Epithelial cell of proximal tubule (primary cell): ENCODE measurements at regions not wholly inside any gene's neighbourhood (a gene's known extent, or its start where the extent isn't known, plus 50 kb on each side); places are given as distances from the start of the nearest gene placed in this dataset.

Experiments
- DNase-seq: peaks from one replicate; pipeline ENCODE4 v3.0.0-alpha.2; 2011; ENCODE audit warnings: low read depth
- H3K4me3 ChIP-seq: 2 replicates; pipeline ENCODE4 v1.5.1; 2011; ENCODE audit warnings: low read depth, mild to moderate bottlenecking, low read length
- TF ChIP-seq, protein P1 (sequence below): conservative IDR thresholded peaks from 2 replicates; pipeline ENCODE4 v1.5.1; 2012; ENCODE audit warnings: low read depth, mild to moderate bottlenecking, low read length

DNA sequence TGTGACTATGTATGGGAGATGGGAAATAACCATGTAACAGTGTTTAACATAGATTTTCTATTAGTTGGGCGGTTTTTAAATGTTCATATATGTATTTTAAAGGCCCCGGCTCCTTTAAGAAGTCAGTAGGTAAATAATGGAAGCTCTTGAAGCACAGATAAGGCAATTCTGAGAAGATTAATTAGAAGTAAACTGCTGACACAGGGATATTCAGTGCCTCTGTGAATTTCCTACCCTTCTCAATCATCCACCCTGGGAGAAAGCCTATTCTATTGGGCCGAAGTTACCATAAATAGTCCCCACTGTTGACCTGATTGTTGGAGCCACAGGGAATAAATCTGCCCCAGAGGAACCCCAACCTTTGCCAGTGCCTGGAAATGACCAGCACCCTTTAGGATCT lies 56.8 kb upstream of the SIX3 start:
- DNase-seq: no peak
- TF ChIP-seq, protein P1, sequence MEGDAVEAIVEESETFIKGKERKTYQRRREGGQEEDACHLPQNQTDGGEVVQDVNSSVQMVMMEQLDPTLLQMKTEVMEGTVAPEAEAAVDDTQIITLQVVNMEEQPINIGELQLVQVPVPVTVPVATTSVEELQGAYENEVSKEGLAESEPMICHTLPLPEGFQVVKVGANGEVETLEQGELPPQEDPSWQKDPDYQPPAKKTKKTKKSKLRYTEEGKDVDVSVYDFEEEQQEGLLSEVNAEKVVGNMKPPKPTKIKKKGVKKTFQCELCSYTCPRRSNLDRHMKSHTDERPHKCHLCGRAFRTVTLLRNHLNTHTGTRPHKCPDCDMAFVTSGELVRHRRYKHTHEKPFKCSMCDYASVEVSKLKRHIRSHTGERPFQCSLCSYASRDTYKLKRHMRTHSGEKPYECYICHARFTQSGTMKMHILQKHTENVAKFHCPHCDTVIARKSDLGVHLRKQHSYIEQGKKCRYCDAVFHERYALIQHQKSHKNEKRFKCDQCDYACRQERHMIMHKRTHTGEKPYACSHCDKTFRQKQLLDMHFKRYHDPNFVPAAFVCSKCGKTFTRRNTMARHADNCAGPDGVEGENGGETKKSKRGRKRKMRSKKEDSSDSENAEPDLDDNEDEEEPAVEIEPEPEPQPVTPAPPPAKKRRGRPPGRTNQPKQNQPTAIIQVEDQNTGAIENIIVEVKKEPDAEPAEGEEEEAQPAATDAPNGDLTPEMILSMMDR: no peak
- no peak overlapping the region for H3K4me3 ChIP-seq

- H3K4me3 ChIP-seq: no peak overlapping the region
- no peak for DNase-seq
- TF ChIP-seq, protein P1: no peak
These were observed 55.1 kb upstream of the SIX3 start for GRCh38 chr2:44886414-44886813.

- H3K4me3 ChIP-seq: no peak overlapping the region
- DNase-seq: no peak
- TF ChIP-seq, protein P1: no peak
These were observed 52.4 kb upstream of the SIX3 start for GRCh38 chr2:44889096-44889495.
